PC-9 (cell line): ENCODE measurements at regions not wholly inside any gene's neighbourhood (a gene's known extent, or its start where the extent isn't known, plus 50 kb on each side); places are given as distances from the start of the nearest gene placed in this dataset.

ENCODE experiments used
- EZH2 ChIP-seq: fragments of 200-600 bp; sonication (generic); IDR thresholded peaks from 2 replicates; pipeline ENCODE4 v1.8.0; 2017; ENCODE audit warnings: antibody characterized with exemption, low read depth
- TF ChIP-seq, protein P1 (sequence below): fragments of 200-600 bp; sonication (generic); conservative IDR thresholded peaks from 2 replicates; pipeline ENCODE4 v1.6.1; 2017; ENCODE audit warnings: mixed run types, antibody characterized with exemption, mild to moderate bottlenecking, moderate library complexity

DNA sequence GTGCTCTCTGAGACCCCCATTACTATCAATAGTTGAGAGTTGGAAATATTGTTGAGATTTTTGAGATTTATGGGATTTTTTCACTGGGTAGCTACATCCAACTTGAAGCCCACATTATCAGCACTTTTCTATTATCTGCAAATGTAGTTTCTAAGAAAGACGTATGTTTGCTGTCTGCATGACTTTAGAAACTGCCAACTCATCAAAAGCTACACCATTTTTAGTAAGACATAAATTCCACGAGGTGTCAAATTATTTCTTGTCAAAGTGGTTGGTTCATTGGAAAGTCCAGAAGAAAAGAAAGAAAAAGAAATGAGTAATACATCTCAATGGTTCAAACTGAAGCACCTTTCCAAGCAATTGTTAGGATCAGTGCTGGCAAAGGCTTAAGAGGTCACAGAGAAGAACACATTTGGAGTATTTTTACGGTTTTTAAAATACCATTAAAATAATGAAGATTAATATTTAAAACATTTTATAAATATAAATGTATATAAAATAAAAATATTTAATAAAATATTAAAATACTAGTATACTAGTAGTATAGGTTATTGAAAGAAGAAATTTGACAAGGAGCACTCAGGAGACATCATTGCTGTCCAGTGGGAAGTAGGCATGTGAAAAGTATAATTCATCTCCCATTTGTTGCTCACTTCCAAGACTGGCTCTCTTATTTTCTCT, 463.5 kb downstream of the TAFA4 start:
- TF ChIP-seq, protein P1, sequence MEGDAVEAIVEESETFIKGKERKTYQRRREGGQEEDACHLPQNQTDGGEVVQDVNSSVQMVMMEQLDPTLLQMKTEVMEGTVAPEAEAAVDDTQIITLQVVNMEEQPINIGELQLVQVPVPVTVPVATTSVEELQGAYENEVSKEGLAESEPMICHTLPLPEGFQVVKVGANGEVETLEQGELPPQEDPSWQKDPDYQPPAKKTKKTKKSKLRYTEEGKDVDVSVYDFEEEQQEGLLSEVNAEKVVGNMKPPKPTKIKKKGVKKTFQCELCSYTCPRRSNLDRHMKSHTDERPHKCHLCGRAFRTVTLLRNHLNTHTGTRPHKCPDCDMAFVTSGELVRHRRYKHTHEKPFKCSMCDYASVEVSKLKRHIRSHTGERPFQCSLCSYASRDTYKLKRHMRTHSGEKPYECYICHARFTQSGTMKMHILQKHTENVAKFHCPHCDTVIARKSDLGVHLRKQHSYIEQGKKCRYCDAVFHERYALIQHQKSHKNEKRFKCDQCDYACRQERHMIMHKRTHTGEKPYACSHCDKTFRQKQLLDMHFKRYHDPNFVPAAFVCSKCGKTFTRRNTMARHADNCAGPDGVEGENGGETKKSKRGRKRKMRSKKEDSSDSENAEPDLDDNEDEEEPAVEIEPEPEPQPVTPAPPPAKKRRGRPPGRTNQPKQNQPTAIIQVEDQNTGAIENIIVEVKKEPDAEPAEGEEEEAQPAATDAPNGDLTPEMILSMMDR: no peak
- no peak for TF ChIP-seq EZH2
